Loucy (cell line): ENCODE measurements at regions not wholly inside any gene's neighbourhood (a gene's known extent, or its start where the extent isn't known, plus 50 kb on each side); places are given as distances from the start of the nearest gene placed in this dataset.

Experiments used
- H2AFZ ChIP-seq: fragments of 200-600 bp; sonication (generic); 2 replicates; pipeline ENCODE4 v1.6.0; 2016; ENCODE audit warnings: antibody characterized with exemption, mild to moderate bottlenecking, low read length, moderate library complexity
- H3F3A ChIP-seq: fragments of 200-600 bp; 2 replicates; pipeline ENCODE4 v1.6.0; 2016; ENCODE audit warnings: antibody characterized with exemption, low read depth, mild to moderate bottlenecking
- H3K27me3 ChIP-seq: fragments of 200-600 bp; sonication (generic); 2 replicates; pipeline ENCODE4 v1.6.1; 2014; ENCODE audit warnings: low read length, mild to moderate bottlenecking; ENCODE audit not compliant: insufficient read depth, poor library complexity, severe bottlenecking
- H3K36me3 ChIP-seq: fragments of 200-600 bp; sonication (generic); 2 replicates; pipeline ENCODE4 v1.6.1; 2016; ENCODE audit warnings: low read length; ENCODE audit not compliant: insufficient read depth
- H3K4me1 ChIP-seq: fragments of 200-600 bp; sonication (generic); 2 replicates; pipeline ENCODE4 v1.5.1; 2014; ENCODE audit warnings: low read length, mild to moderate bottlenecking; ENCODE audit not compliant: insufficient read depth, poor library complexity, severe bottlenecking
- H3K4me2 ChIP-seq: fragments of 200-600 bp; sonication (generic); 2 replicates; pipeline ENCODE4 v1.6.0; 2014; ENCODE audit warnings: antibody characterized with exemption, low read length, low read depth, mild to moderate bottlenecking; ENCODE audit not compliant: poor library complexity, severe bottlenecking
- H3K4me3 ChIP-seq: fragments of 200-600 bp; sonication (generic); 2 replicates; pipeline ENCODE4 v1.5.1; 2014; ENCODE audit warnings: low read length, mild to moderate bottlenecking, mixed read lengths; ENCODE audit not compliant: poor library complexity, severe bottlenecking
- H3K79me2 ChIP-seq: fragments of 200-600 bp; sonication (generic); 2 replicates; pipeline ENCODE4 v1.6.1; 2014; ENCODE audit warnings: low read length; ENCODE audit not compliant: insufficient read depth
- H3K9ac ChIP-seq: fragments of 200-600 bp; sonication (generic); 2 replicates; pipeline ENCODE4 v1.6.0; 2014; ENCODE audit warnings: mild to moderate bottlenecking, low read depth, low read length, moderate library complexity; ENCODE audit not compliant: poor library complexity, severe bottlenecking
- H3K9me2 ChIP-seq: fragments of 200-600 bp; sonication (generic); replicated peaks from 2 replicates; pipeline ENCODE4 v1.6.1; 2016; ENCODE audit warnings: low read depth, low read length, mixed read lengths
- H3K9me3 ChIP-seq: fragments of 200-600 bp; sonication (generic); 2 replicates; pipeline ENCODE4 v1.6.1; 2014; ENCODE audit warnings: mild to moderate bottlenecking, antibody characterized with exemption, low read length, low read depth; ENCODE audit not compliant: insufficient read depth
- H4K20me1 ChIP-seq: fragments of 200-600 bp; sonication (generic); 2 replicates; pipeline ENCODE4 v1.6.0; 2014; ENCODE audit warnings: antibody characterized with exemption, low read length, mild to moderate bottlenecking; ENCODE audit not compliant: insufficient read depth, poor library complexity, severe bottlenecking
- EZH2phosphoT487 ChIP-seq: fragments of 200-600 bp; IDR thresholded peaks from 2 replicates; pipeline ENCODE4 v1.6.1; 2018; ENCODE audit warnings: antibody characterized with exemption, mild to moderate bottlenecking, moderate library complexity, borderline replicate concordance
- TF ChIP-seq, protein P1 (sequence below): fragments of 200-600 bp; sonication (generic); conservative IDR thresholded peaks from 2 replicates; pipeline ENCODE4 v1.5.1; 2014; ENCODE audit warnings: mild to moderate bottlenecking, antibody characterized with exemption, low read length

DNA sequence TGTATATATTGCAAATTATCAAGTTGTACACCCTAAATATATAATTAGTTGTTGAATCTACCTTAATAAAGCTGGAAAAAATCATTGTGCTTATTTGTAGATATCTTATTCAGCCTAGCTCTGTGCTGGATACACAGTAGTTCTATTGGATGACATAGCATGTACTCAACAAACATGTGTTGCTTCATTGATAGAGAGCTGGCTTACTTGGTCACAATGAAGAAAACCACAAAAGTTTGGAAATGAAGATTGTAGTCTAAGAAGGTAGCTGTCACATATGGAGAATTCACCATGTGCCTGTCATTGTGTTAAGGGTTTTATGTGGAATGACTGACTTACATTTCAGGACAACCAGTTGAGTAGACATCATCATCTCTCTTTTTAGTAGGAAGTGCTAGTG, 278.9 kb downstream of the LMO7 start:
- Histone ChIP-seq H3K4me3 (no peak overlapping the region), H3K27me3 (no peaks in the 10 kb centered on the region), H4K20me1 (no peaks in the 10 kb centered on the region), H3K4me1 (no peaks in the 10 kb centered on the region), H3F3A (no peaks in the 10 kb centered on the region), H3K36me3 (no peaks in the 10 kb centered on the region), H2AFZ (no peak overlapping the region), H3K9ac (no peak overlapping the region), H3K4me2 (no peak overlapping the region), H3K79me2 (no peaks in the 10 kb centered on the region), H3K9me2 (no peaks in the 10 kb centered on the region), H3K9me3 (no peaks in the 10 kb centered on the region)
- no peak for TF ChIP-seq EZH2phosphoT487
- TF ChIP-seq, protein P1, sequence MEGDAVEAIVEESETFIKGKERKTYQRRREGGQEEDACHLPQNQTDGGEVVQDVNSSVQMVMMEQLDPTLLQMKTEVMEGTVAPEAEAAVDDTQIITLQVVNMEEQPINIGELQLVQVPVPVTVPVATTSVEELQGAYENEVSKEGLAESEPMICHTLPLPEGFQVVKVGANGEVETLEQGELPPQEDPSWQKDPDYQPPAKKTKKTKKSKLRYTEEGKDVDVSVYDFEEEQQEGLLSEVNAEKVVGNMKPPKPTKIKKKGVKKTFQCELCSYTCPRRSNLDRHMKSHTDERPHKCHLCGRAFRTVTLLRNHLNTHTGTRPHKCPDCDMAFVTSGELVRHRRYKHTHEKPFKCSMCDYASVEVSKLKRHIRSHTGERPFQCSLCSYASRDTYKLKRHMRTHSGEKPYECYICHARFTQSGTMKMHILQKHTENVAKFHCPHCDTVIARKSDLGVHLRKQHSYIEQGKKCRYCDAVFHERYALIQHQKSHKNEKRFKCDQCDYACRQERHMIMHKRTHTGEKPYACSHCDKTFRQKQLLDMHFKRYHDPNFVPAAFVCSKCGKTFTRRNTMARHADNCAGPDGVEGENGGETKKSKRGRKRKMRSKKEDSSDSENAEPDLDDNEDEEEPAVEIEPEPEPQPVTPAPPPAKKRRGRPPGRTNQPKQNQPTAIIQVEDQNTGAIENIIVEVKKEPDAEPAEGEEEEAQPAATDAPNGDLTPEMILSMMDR: no peak

DNA sequence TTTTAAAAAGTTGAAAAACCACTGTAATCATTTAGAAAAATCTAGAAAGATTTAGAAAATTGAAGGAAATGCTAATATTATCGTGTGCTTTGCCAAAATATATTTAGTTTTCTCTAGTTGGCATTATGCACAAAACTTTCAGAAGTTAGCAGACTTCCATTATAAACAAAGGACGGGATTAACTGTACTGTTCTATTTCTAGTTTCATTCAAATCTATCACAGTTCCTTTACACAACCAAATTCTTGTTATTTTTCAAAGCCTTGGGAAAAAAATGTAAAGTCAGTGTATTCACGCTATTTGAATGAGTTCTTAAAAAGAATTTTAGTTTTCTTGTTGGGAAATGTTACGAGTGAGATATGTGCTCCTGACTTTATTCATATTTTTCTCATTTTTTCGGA, 277.8 kb downstream of the LMO7 start:
- Histone ChIP-seq H3K79me2 (no peaks in the 10 kb centered on the region), H3F3A (no peaks in the 10 kb centered on the region), H3K9me2 (no peaks in the 10 kb centered on the region), H3K27me3 (no peaks in the 10 kb centered on the region), H4K20me1 (no peaks in the 10 kb centered on the region), H3K4me1 (no peaks in the 10 kb centered on the region), H3K36me3 (no peaks in the 10 kb centered on the region), H3K4me3 (no peak overlapping the region), H3K4me2 (no peak overlapping the region), H3K9me3 (no peaks in the 10 kb centered on the region), H2AFZ (no peak overlapping the region), H3K9ac (no peak overlapping the region)
- TF ChIP-seq, protein P1: no peak
- no peak for TF ChIP-seq EZH2phosphoT487

DNA sequence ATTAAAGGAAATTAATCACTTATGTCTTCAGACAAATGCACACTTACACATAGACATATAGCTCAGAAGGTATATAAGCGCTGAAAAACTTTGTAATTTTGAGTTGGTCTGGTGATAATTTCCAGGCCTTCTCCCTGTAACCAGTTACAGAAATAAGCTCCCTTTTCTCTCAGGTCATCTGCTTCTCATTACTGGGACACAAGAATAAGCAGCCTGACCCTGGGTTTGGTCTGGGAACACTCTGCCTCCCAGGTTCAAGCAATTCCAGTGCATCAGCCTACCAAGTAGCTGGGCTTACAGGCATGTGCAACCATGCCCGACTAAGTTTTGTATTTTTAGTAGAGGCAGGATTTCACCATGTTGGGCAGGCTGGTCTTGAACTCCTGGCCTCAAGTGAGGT, 274.5 kb downstream of the LMO7 start:
- no peaks in the 10 kb centered on the region for H3K9me2 ChIP-seq

More for the DNA sequence above, 274.5 kb downstream of the LMO7 start:
- Histone ChIP-seq H2AFZ (no peak overlapping the region), H3F3A (no peaks in the 10 kb centered on the region), H3K9me3 (no peaks in the 10 kb centered on the region), H3K36me3 (no peaks in the 10 kb centered on the region), H3K4me1 (no peaks in the 10 kb centered on the region), H3K4me2 (no peak overlapping the region), H3K4me3 (no peak overlapping the region), H4K20me1 (no peaks in the 10 kb centered on the region), H3K27me3 (no peaks in the 10 kb centered on the region), H3K79me2 (no peaks in the 10 kb centered on the region), H3K9ac (no peak overlapping the region)
- TF ChIP-seq EZH2phosphoT487: no peak
- TF ChIP-seq, protein P1: no peak
